ENCODE measurements at regions not wholly inside any gene's neighbourhood (a gene's known extent, or its start where the extent isn't known, plus 50 kb on each side); places are given as distances from the start of the nearest gene placed in this dataset.

DNA sequence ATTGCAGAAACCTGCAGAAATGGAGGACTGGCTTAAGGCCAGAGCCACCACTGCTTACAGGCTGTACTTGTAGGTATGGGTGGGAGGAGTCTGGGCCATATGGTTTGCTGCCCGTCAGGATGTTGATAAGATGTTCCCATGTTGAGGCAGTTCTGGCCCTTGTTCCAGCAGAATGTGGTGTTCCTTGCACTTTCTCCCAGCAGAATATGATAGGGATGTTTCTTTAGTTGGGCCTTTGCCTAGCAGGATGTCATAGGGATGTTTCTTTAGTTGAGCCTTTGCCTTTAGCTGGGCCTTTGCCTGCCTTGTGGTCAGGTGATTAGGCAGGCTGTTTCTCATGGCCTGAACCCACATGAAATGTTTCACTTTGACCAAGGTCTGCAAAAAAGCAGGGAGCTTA lies 139.1 kb upstream of the PAQR3 start:
- DNase-seq = no peak

- DNase-seq = no peak
Observed at GRCh38 chr4:79074040-79074439, 134.8 kb upstream of the PAQR3 start.

GRCh38 chr4:79073471-79073870 lies 134.2 kb upstream of the PAQR3 start:
- no peak for DNase-seq

- no peak for DNase-seq
Observed at GRCh38 chr4:79065262-79065661, 126.0 kb upstream of the PAQR3 start.

- DNase-seq = no peak
Observed at GRCh38 chr4:79064806-79065205, 125.6 kb upstream of the PAQR3 start.

GRCh38 chr4:79059631-79060399 lies 120.6 kb upstream of the PAQR3 start:
- no peak for DNase-seq

DNA sequence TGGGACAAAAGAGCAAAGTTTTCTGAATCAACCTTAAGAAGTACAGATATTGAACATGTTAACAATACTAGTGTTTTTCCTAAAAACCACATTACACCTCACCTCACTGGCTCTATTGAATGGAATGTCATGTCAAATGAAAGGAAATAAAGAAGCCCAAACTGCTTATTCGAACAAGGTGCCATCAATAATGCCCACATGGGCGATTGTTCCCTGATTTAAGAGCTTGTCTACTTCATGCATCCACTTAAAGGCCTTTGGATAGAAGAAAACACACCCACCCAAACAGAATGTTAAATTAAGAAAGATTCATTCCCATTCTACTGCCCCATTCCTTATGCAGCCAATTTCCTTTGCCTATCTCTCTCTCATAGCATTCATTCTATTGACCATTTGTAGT lies 118.5 kb upstream of the PAQR3 start:
- DNase-seq = no peak

GRCh38 chr4:79053754-79054153 lies 114.5 kb upstream of the PAQR3 start:
- DNase-seq = no peak

DNA sequence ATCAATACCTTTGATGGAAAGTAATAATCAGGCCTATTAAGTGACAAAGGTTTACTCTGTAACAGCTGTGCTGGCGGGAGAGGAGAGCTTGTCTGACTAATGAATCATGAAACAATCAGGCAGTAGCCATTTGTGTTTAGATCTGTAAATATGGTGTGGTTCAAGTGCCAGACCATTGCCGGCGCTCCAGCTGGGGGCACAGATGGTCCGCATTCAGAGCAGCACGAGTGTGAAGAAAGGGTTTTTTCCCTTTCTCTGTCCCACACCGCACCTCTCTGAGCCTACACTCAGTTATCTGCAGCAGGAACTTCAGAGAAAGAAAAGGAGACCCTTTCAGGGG lies 111.3 kb upstream of the PAQR3 start:
- no peak for DNase-seq

DNA sequence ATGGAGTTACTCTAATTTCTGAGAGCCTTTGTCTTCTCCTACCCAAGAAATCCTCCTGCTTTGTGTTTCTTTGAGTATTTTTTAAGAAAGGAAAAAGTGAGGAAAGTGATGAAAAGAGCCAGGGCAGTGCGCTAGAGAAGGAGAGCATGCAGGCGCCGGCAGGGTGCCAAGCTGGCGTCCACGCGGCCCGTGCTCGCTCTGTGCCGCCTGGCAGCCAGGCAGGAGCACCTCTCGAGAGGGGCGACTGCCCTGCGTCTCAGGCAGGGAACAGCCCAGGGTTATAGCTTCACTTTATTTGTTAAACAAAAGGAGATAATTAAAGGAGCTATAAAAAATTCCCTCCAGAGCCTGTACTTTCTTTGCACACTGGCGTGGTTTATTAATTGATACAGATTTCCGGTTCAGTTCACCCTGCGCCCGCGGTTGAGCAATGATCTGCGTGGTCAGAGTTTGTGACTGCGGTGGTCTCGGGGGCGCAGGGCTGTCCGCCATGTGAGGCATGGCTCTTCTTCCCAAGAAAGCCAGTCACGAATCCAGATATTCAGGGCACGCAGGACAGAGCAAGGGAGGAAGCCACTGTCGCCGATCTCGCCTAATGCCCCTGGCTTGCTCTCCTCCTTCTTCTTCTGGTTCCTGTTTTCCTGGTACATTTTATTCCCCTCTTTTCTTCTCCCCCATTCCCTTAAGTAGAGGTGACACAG lies 110.8 kb upstream of the PAQR3 start:
- no peak for DNase-seq

DNA sequence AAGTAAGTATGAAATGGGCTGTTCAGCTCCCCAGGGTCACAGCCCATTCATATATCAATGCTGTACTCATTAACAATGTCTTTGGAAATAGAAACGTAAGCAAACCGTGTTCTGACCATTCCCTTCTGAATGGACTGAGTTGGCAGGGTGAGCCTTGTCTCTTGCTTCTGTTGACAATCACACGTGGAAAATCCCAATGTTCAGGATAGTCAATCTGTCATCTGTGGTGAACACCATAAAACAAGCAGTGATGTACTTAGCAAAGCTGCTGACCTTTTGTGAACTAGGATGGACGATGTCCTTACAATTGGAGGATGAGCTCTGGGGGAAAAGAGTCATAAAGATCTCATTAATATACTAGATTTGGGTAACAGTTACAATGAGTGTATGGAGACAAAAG lies 109.6 kb upstream of the PAQR3 start:
- no peak for DNase-seq

GRCh38 chr4:79047316-79047715 lies 108.1 kb upstream of the PAQR3 start:
- no peak for DNase-seq

- DNase-seq = no peak
Observed at GRCh38 chr4:79046016-79046592, 106.9 kb upstream of the PAQR3 start.

GRCh38 chr4:79044141-79044659 lies 105.0 kb upstream of the PAQR3 start:
- no peak for DNase-seq

GRCh38 chr4:79043138-79043537 lies 103.9 kb upstream of the PAQR3 start:
- no peak for DNase-seq

GRCh38 chr4:79042079-79042674 lies 102.9 kb upstream of the PAQR3 start:
- DNase-seq = peak; percentile 8

DNA sequence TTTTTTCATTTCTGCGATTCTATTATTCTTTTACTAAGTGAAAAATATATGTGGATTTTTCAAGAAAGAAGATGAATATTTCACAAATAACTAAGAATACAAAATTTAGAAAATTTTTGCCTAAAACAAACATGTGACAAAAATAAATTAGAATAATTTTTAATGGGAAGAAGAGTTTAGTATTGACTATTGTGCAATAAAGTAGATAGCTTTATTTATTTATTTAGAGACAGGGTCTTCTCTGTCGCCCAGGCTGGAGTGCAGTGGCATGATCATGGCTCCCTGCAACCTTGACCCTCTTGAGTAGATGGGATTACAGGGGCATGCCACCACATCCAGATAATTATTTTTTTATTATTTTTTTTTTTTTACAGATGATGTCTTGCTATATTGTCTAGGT lies 95.3 kb upstream of the PAQR3 start:
- no peak for DNase-seq

DNA sequence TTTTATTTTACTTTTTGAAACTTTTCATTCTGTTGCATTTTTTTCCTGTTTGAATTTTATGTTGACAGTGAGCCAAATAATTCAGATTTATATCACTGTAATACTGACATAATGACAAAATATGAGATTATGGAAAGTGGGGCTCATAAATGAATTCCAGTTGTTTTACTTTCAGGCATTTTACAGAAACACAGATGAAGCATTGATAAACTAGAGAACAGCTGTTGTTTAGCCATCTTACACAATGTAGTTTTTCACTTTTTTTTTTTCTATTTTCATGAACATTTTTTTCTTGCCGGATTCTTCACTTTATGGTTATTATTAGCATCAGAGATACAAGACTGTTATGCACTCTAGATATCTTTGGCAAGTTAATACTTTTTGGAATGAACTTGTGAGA lies 91.7 kb upstream of the PAQR3 start:
- DNase-seq = no peak

DNA sequence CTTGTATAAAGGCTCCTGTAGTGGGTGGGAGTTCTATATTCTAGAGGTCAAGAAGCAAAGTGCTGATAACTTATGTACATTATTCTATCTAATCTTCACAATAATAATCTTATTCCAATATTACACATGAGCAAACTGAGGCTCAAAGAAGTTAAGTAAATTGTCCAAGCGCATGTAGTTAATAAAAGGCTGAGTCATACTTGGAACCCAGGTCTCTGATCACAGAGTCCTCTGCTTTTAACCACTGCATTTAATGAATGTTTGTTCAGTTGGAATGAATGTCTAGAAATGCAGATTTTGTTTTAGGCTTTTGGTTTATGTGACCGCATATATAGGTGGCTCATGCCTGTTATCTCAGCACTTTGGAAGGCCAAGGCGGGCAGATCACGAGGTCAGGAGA lies 88.4 kb upstream of the PAQR3 start:
- DNase-seq = no peak

DNA sequence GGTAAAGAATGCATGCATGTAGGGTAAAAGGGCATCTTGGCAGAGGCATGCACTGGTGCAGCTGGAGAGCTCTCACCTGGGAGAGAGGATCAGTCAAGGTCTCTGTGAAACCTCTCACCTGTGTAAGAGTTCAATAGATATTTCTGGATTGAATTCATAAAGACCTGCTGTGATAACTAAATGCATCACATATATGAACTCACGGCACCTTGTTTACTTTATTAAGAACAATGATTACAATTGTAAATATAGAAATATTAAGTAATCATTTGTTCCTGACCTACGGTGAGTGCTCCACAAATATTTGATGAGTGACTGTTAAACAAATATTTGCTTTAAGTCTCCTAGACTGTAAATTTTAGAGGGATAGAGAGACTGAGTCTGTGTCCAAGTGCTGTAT lies 85.9 kb upstream of the PAQR3 start:
- DNase-seq = no peak

- DNase-seq = no peak
Observed at GRCh38 chr4:79023799-79024770, 84.8 kb upstream of the PAQR3 start.

DNA sequence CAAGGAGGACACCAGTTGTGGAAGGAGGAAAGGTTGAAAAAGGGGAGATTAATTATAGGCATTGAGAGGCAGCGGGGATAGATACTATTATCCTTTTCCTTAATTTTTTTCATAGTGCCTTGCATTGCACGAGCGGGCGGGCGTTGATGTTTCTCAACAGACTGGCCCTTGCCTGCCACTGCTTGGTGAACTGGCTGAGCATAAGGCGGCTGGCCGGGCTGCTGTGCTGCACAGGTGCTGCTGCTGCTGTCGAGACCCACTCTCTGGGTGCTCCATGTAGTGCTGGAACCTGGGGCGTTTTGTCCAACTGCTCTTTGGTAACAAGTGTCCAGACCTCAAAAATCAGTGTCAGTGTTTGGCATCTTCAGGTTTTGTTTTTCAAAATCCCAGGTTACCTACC lies 83.3 kb upstream of the PAQR3 start:
- no peak for DNase-seq

GRCh38 chr4:79017481-79017880 lies 78.2 kb upstream of the PAQR3 start:
- no peak for DNase-seq

Data from RPMI8226 (cell line).